OCI-LY3 (cell line): ENCODE measurements at regions not wholly inside any gene's neighbourhood (a gene's known extent, or its start where the extent isn't known, plus 50 kb on each side); places are given as distances from the start of the nearest gene placed in this dataset.

Experiments
- CTCF ChIP-seq: fragments of 200-600, 300-600 bp; sonication (generic); IDR thresholded peaks from 2 replicates; pipeline ENCODE4 v1.5.1; 2014; ENCODE audit warnings: antibody characterized with exemption, low read length, low read depth
- EZH2phosphoT487 ChIP-seq: fragments of 200-600 bp; shearing (Covaris generic); IDR thresholded peaks from 2 replicates; pipeline ENCODE4 v1.6.1; 2018; ENCODE audit warnings: antibody characterized with exemption, mixed run types, low read depth

- TF ChIP-seq CTCF (no peak), EZH2phosphoT487 (no peak)
Observed at GRCh38 chr13:82467626-82468025, 1414.6 kb downstream of the SLITRK1 start.
